Activated naive CD4-positive, alpha-beta T cell treated with anti-CD3 and anti-CD28 coated beads for 36 hours (primary cell): ENCODE measurements at regions not wholly inside any gene's neighbourhood (a gene's known extent, or its start where the extent isn't known, plus 50 kb on each side); places are given as distances from the start of the nearest gene placed in this dataset.

ENCODE experiments used
- CTCF ChIA-PET: fragments of 350-600 bp; sonication (Branson Sonifier 250); formaldehyde crosslinking; loops from one replicate; lab custom pipeline; 2021; ENCODE audit warnings: antibody characterized with exemption; lab: Charles Lee
- DNase-seq: peaks from one replicate; pipeline ENCODE4 v3.0.0-alpha.2; 2020
- H3K27ac Mint-ChIP-seq: one replicate; pipeline ENCODE4 v1.8.0; 2021; ENCODE audit warnings: mild to moderate bottlenecking, mixed read lengths
- H3K27me3 Mint-ChIP-seq: one replicate; pipeline ENCODE4 v1.8.0; 2021; ENCODE audit warnings: low read depth, mixed read lengths
- H3K36me3 Mint-ChIP-seq: one replicate; pipeline ENCODE4 v1.8.0; 2021; ENCODE audit warnings: low read depth, mixed read lengths
- H3K4me1 Mint-ChIP-seq: one replicate; pipeline ENCODE4 v1.8.0; 2021; ENCODE audit warnings: low read depth, mixed read lengths
- H3K4me3 Mint-ChIP-seq: one replicate; pipeline ENCODE4 v1.8.0; 2021; ENCODE audit warnings: mild to moderate bottlenecking, moderate library complexity, mixed read lengths
- H3K9me3 Mint-ChIP-seq: one replicate; pipeline ENCODE4 v1.8.0; 2021; ENCODE audit warnings: mixed read lengths
- intact Hi-C: fragments of 100-400 bp; cut with micrococcal nuclease; formaldehyde crosslinking; loops from one replicate; pipeline ENCODE4 v1.15.1; 2023

DNA sequence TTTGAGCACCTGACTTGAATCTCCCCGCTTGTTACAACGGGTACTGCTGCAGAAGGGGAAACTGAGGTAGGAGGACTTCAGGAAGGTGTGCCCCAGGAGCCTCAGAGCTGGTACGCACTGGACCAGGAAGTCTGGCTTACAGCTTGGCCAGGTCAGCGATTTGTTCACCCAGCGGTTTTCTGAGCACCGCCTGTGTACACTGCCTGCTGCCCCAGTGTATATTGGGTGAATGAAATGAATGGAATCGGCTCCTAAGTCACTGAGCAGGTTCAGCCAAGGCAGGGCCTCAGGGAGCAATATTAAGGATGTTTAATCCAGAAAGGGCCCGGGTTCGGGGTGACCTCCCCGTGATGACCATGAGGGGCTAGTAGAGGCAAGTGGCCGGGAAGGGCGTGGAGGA, 164.0 kb upstream of the CIBAR2 start:
- Mint-ChIP-seq H3K27me3 (no peaks in the 10 kb centered on the region), H3K36me3 (no peaks in the 10 kb centered on the region), H3K4me1 (no peaks in the 10 kb centered on the region), H3K27ac (no peak overlapping the region), H3K4me3 (no peak overlapping the region), H3K9me3 (no peaks in the 10 kb centered on the region)
- CTCF ChIA-PET, result interaction anchor here (1.0 to 2.8 kb wide), 6 partner anchors 13 to 95 kb away, joined by 3 to 7 read pairs (median 4); no protein-coding TSS in a partner anchor
- DNase-seq, result no peak
- intact Hi-C loops, result no loop called here

DNA sequence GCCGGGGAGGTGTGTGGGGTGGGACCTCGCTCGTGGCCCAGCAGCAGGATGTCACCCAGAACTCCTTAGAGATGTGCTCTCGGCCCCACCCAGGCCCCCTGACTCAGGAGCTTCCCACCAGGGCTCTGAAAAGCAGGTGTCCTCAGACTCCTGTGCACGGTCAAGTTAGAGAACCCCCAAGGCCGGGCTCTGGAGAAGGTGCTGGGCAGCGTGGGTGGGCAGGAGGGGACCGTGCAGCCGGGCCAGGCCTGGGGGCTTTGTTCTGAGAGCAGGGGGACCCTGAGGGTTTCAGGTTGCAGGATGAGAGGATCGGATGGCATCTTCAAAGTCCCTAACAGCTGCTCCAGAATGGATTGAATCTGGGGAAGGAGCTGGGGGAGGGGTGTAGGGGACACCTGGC, 164.4 kb upstream of the CIBAR2 start:
- CTCF ChIA-PET, result interaction anchor here (1.0 to 2.8 kb wide), 2 partner anchors 23 to 28 kb away, joined by 3 to 6 read pairs; no protein-coding TSS in a partner anchor
- H3K9me3 Mint-ChIP-seq, result no peaks in the 10 kb centered on the region
- no peak overlapping the region for H3K27ac Mint-ChIP-seq
- H3K27me3 Mint-ChIP-seq, result no peaks in the 10 kb centered on the region
- DNase-seq, result no peak
- no peak overlapping the region for H3K4me3 Mint-ChIP-seq
- no peaks in the 10 kb centered on the region for H3K36me3 Mint-ChIP-seq
- intact Hi-C loops, result no loop called here
- H3K4me1 Mint-ChIP-seq, result no peaks in the 10 kb centered on the region

DNA sequence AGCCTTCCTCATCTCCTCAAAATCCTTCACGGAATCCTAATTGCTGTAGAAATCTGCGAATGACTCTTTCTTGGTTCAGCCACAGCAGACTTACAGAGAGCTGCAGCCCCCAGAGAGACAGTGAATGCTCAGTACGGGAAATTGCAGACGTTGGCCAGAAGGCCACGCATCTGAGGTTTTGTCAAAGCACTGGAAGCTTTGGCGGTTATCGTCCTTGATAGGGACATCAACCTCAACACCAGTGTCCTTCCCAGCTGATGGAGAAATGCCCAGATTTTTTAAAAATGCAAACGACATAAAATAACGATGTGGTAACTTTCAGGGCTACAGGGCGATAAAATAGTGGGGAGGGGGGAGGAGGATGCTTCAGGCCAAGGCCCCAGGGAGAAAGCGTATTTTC, 166.6 kb upstream of the CIBAR2 start:
- no peaks in the 10 kb centered on the region for H3K36me3 Mint-ChIP-seq
- no peaks in the 10 kb centered on the region for H3K9me3 Mint-ChIP-seq
- H3K27ac Mint-ChIP-seq, result no peak overlapping the region
- DNase-seq, result no peak
- H3K27me3 Mint-ChIP-seq, result no peaks in the 10 kb centered on the region
- CTCF ChIA-PET, result interaction anchor here (0.7 to 1.5 kb wide), 2 partner anchors 19 to 1027 kb away, joined by 3 to 6 read pairs; no protein-coding TSS in a partner anchor
- H3K4me3 Mint-ChIP-seq, result no peak overlapping the region
- H3K4me1 Mint-ChIP-seq, result no peaks in the 10 kb centered on the region
- intact Hi-C loops, result no loop called here

DNA sequence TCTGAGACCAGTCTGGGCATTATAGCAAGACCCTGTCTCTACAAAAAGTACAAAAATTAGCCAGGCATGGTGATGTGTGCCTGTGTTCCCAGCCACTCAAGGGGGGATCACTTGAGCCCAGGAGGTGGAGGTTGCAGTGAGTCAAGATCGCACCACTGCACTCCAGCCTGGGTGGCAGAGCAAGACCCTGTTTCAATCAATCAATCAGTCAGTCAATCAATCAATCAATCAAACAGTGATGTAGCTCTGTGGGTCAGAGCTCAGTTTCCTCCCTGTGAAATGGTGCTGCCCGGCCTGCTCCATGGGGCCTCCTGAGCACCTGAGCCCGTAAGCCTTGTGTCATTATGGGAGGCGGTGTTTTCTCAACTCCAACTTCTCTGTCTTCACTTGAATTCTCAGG, 167.1 kb upstream of the CIBAR2 start:
- intact Hi-C loops, result no loop called here
- Mint-ChIP-seq H3K9me3 (no peaks in the 10 kb centered on the region), H3K4me1 (no peaks in the 10 kb centered on the region), H3K27ac (no peak overlapping the region), H3K4me3 (no peak overlapping the region), H3K36me3 (no peaks in the 10 kb centered on the region), H3K27me3 (no peaks in the 10 kb centered on the region)
- CTCF ChIA-PET, result interaction anchor here (0.7 to 1.5 kb wide), 2 partner anchors 18 to 1027 kb away, joined by 3 to 6 read pairs; no protein-coding TSS in a partner anchor
- no peak for DNase-seq

DNA sequence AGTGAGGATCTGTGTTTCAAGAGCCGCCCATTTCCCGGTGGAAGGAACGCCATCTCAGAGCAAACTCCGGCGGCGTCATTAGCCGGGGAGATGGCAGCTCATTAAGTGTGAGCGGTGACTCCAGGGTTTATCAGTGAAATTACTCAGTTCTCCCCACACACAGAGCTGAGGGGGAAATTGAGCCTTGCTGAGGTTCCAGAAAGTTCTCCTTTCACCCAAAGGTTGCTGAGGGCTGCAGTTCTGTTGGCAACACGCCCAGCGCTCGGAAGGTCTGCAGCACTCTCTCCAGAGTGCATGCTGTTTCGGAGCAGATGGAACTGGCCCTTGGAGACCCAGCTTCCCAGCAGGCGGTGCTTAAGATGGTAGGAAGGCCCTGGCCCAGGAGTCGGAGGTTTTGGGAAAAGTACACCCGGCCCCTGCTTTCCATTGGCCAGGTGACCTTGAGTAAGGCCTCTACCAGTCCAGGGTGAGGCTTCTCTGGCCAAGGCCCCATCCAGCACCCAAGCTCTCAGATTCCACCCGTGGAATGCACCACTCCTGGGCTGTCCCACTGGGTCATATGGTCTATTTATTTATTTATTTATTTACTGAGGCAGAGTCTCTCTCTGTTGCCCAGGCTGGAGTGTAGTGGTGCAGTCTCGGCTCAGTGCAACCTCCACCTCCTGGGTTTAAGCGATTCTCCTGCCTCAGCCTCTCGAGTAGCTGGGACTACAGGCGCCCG, 167.7 kb upstream of the CIBAR2 start:
- intact Hi-C loops, result no loop called here
- DNase-seq, result no peak
- Mint-ChIP-seq H3K27me3 (no peaks in the 10 kb centered on the region), H3K4me3 (no peak overlapping the region), H3K36me3 (no peaks in the 10 kb centered on the region), H3K4me1 (no peaks in the 10 kb centered on the region), H3K9me3 (no peaks in the 10 kb centered on the region), H3K27ac (no peak overlapping the region)
- CTCF ChIA-PET, result interaction anchor here (1.4 to 1.5 kb wide), 2 partner anchors 18 to 27 kb away, joined by 3 to 6 read pairs; no protein-coding TSS in a partner anchor

DNA sequence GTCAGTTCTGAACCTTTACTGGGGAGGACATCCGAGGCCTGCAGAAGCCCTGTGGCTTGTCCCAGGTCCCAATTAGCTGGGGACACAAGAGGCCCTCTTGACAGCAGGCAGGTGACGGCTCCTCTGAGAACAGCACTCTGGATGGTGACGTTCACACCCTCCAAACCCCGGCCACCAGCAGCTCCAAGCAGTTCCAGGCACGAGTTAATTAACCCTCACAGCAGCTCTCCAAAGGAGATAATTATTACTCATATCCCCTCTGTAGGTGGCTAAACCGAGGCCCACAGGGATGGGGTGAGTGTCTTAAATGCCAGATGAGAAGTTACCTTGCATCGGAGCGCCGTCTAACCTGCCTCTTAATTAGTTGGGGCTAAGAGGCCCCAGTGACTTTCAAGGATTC, 168.9 kb upstream of the CIBAR2 start:
- H3K4me3 Mint-ChIP-seq, result no peak overlapping the region
- no peaks in the 10 kb centered on the region for H3K36me3 Mint-ChIP-seq
- no peaks in the 10 kb centered on the region for H3K4me1 Mint-ChIP-seq
- DNase-seq, result no peak
- CTCF ChIA-PET, result interaction anchor here (0.6 to 1.4 kb wide), 2 partner anchors 28 to 203 kb away, joined by 3 to 5 read pairs; no protein-coding TSS in a partner anchor
- no peaks in the 10 kb centered on the region for H3K27me3 Mint-ChIP-seq
- no peaks in the 10 kb centered on the region for H3K9me3 Mint-ChIP-seq
- no peak overlapping the region for H3K27ac Mint-ChIP-seq
- intact Hi-C loops, result no loop called here

DNA sequence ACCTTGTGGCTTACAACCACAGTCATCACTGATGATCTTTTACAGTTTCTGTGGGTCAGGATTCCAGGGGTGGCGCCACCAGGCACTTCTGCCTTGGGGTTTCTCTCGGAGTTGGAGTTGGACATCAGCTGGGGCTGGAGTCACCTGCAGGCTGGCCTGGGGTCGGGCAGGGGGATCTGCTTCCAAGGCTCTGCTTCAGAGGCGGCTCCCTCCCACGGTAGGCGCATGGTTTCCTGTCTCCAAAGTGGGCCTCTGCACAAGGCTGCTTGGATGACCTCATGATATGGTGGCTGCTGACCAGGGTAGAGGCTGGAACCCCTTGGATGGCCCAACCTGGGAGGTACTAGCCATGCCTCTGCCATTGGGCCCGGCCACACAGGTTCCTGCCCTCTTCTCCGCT, 170.6 kb upstream of the CIBAR2 start:
- Mint-ChIP-seq H3K4me3 (no peak overlapping the region), H3K27ac (no peak overlapping the region), H3K9me3 (no peaks in the 10 kb centered on the region), H3K27me3 (no peaks in the 10 kb centered on the region), H3K4me1 (no peaks in the 10 kb centered on the region), H3K36me3 (no peaks in the 10 kb centered on the region)
- CTCF ChIA-PET, result interaction anchor here (1.1 kb wide), 1 partner anchor 14 kb away, joined by 4 read pairs; no protein-coding TSS in a partner anchor
- intact Hi-C loops, result no loop called here
- DNase-seq, result no peak

DNA sequence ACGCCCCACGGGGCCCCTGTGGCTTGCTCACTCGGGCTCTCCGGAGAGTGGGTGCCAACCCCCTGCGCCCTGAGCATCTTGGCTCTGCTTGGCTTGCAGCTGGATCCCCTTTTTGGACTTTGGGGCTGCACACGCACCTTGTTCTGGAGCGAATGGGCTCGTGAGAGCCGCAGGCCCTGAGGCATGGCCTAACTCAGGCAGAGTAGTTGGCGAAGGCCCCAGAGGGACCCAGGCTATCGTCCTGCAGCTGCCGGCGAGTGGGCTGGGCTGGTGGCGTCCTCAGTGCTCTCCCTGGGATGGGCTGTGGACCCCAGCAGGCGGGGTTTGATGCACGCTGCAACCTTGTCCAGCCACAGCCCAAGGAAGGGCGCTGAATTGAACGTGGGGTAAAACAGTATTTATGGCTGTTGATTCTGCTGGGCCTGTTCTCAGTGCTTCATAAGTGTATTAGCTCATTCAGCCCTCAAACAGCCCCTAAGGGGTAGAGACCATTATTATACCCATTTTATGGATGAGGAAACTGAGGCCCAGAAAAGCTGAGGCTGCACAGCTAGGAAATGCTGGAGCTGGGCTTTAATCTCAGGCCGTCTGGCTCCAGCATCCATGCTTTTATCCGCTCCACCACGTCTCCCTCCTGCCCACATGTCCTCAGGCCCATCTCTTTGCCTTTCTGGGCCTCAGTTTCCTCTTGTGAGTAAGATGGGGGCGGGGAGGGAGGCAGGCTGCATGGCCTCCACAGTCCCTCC, 171.2 kb upstream of the CIBAR2 start:
- CTCF ChIA-PET, result no interaction called here
- no peak for DNase-seq
- no peak overlapping the region for H3K27ac Mint-ChIP-seq
- intact Hi-C loops, result no loop called here
- H3K4me1 Mint-ChIP-seq, result no peaks in the 10 kb centered on the region
- H3K36me3 Mint-ChIP-seq, result no peaks in the 10 kb centered on the region
- no peaks in the 10 kb centered on the region for H3K9me3 Mint-ChIP-seq
- no peaks in the 10 kb centered on the region for H3K27me3 Mint-ChIP-seq
- no peak overlapping the region for H3K4me3 Mint-ChIP-seq

DNA sequence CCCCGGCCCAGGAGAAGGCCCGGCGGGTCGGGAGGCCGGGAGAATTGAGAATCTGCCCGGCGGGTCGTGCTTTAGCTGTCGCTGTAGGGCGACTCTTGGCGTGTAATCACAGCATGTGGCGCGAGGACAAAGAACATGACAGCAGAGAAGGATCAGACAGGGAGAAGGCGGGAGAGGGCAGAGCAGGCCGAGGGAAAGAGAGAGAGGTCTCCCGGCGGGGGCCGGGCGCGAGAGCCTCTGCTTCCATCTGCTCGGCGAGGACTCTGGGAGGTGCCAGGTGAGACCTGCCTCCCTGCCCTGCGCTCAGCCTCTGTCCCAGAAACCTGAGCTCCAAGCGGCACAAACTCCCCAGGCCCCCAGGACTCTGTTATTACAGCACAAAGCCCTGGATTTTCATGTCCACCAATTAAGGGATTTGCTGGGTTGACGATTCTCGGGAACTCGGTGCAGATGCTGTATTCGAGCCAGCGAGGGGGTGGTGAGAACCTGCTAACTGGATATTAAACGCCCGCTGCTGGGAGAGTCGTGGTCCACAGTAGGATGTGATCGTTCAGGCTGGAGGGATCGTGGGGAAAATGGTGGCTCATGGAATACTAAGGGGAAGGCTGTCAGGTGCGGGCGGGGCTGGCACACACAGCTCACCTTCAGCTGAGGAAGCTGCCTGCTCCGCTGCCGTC, 172.0 kb upstream of the CIBAR2 start:
- no peaks in the 10 kb centered on the region for H3K4me1 Mint-ChIP-seq

DNA sequence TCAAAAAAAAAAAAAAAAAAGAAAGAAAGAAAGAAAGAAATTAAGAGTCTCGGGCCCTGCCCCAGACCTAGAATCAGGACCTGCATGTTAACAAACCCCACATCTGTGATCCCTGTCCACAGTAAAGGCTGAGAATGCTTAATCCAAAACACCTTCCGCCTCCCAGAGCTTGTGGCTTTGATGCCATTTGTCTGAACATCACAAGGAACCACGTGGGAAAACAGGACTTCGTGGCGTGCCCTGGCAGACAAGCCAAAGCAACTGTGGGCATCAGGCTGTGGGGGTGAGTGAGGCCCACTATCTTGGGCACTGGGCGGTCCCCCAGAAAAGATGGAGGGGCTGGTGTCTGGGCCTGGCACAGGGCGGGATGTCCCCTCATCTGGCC, 173.4 kb upstream of the CIBAR2 start:
- no peaks in the 10 kb centered on the region for H3K9me3 Mint-ChIP-seq
- intact Hi-C loops, result no loop called here
- CTCF ChIA-PET, result no interaction called here
- no peak overlapping the region for H3K27ac Mint-ChIP-seq
- H3K4me3 Mint-ChIP-seq, result no peak overlapping the region
- H3K36me3 Mint-ChIP-seq, result no peaks in the 10 kb centered on the region
- H3K27me3 Mint-ChIP-seq, result no peaks in the 10 kb centered on the region
- DNase-seq, result no peak
- no peaks in the 10 kb centered on the region for H3K4me1 Mint-ChIP-seq

More for the DNA sequence above, 172.0 kb upstream of the CIBAR2 start:
- CTCF ChIA-PET, result no interaction called here
- DNase-seq, result no peak
- H3K9me3 Mint-ChIP-seq, result no peaks in the 10 kb centered on the region
- intact Hi-C loops, result no loop called here
- no peaks in the 10 kb centered on the region for H3K27me3 Mint-ChIP-seq
- H3K27ac Mint-ChIP-seq, result no peak overlapping the region
- no peak overlapping the region for H3K4me3 Mint-ChIP-seq
- no peaks in the 10 kb centered on the region for H3K36me3 Mint-ChIP-seq

DNA sequence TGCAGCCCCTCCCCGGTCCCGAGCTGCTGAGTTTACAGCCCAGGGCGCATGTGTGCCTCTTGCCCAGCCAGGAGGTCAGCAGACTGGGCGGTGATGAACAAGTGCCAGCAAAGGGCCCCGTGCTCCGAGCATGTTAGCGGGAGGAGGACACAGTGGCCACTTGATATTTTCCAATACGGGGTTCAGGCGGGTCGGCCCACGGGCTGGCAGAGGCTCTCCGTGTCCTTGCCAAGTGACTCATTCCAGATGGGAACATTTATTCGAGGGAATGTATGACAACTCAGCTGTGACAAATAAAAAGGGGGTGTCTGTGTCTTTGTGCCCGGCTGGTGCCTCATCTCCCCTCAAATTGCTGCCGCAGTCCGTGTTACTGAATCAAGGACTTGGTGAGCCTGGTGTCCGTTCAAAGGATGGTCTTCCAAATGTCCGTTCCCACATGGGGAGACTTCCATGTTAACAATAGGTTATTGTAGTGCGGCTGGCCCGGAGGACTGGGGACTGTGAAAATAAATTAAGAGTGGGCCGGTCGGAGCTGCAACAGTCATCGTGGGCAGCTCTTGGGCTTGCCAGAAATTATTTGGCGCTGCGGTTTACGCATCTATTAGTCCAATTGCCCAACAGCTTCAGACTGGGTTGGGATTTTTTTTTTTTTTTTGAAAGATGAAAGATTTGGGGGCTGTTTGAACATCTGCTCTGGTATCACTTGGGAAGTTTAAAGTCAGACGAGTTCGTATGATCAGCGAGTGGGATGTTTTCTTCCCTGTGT, 174.0 kb upstream of the CIBAR2 start:
- Mint-ChIP-seq H3K27me3 (no peaks in the 10 kb centered on the region), H3K4me3 (no peak overlapping the region), H3K9me3 (no peaks in the 10 kb centered on the region), H3K4me1 (no peaks in the 10 kb centered on the region), H3K36me3 (no peaks in the 10 kb centered on the region), H3K27ac (no peak overlapping the region)
- intact Hi-C loops, result no loop called here
- DNase-seq, result no peak
- CTCF ChIA-PET, result no interaction called here
